Suprapubic skin (tissue), 4 donors: ENCODE measurements at regions not wholly inside any gene's neighbourhood (a gene's known extent, or its start where the extent isn't known, plus 50 kb on each side); places are given as distances from the start of the nearest gene placed in this dataset.

ENCODE experiments used
- CTCF ChIP-seq, 2 donors: fragments of 200-600 bp in 1 of 2; fragments of 450-650 bp in 1 of 2; sonication (generic) in 1 of 2; IDR thresholded peaks; one replicate each; pipeline ENCODE4 v1.5.1; 2016 to 2019; ENCODE audit warnings: antibody characterized with exemption in 2 of 2, mild to moderate bottlenecking in 1 of 2, moderate library complexity in 1 of 2
- POLR2A ChIP-seq, 2 donors: fragments of 450-650 bp; IDR thresholded peaks; one replicate each; pipeline ENCODE4 v1.6.1; 2017; ENCODE audit warnings: antibody characterized with exemption in 2 of 2, mild to moderate bottlenecking in 2 of 2, moderate library complexity in 2 of 2
- POLR2AphosphoS5 ChIP-seq, 3 donors: sonication (generic); formaldehyde crosslinking; IDR thresholded peaks; one replicate each; pipeline ENCODE4 v1.6.1; 2017; ENCODE audit warnings: antibody characterized with exemption in 3 of 3

- TF ChIP-seq CTCF (IDR thresholded peaks at IDR 0.05) (no peak), POLR2AphosphoS5 (IDR thresholded peaks at IDR 0.05) (no peak), POLR2A (IDR thresholded peaks at IDR 0.05) (no peak)
Measured at GRCh38 chr6:77180326-77180725, 283.0 kb downstream of the HTR1B start.
